HEK293 (cell line): ENCODE measurements at regions not wholly inside any gene's neighbourhood (a gene's known extent, or its start where the extent isn't known, plus 50 kb on each side); places are given as distances from the start of the nearest gene placed in this dataset.

Experiments used
- CTCF ChIA-PET: fragments of 350-600 bp; formaldehyde crosslinking; extraction: SDS; loops from one replicate; lab custom pipeline; 2021; ENCODE audit warnings: antibody characterized with exemption; lab: Yijun Ruan, JAX
- POLR2A ChIA-PET: fragments of 300-600 bp; formaldehyde crosslinking; extraction: SDS; loops from one replicate; lab custom pipeline; 2020; ENCODE audit warnings: antibody characterized with exemption, inconsistent platforms; lab: Yijun Ruan, JAX
- H3K27ac ChIP-seq: fragments of 200-500 bp; sonication (Bioruptor generic); 2 replicates; pipeline ENCODE4 v1.5.1; 2014; ENCODE audit warnings: low read depth, low read length, control low read depth, inconsistent platforms; ENCODE audit errors: extremely low read depth
- H3K36me3 ChIP-seq, 2 experiments: fragments of 200-500 bp in 1 of 2; sonication (Bioruptor generic) in 1 of 2; 1 replicate in 1 of 2; 2 replicates in 1 of 2; pipeline ENCODE4 v1.5.1; 2014 to 2017; ENCODE audit warnings: inconsistent platforms in 2 of 2, low read length in 2 of 2; ENCODE audit not compliant: control insufficient read depth in 2 of 2, insufficient read depth in 1 of 2
- H3K4me1 ChIP-seq: fragments of 200-500 bp; sonication (Bioruptor generic); 2 replicates; pipeline ENCODE4 v1.5.1; 2014; ENCODE audit warnings: mild to moderate bottlenecking, low read length, inconsistent platforms; ENCODE audit not compliant: control insufficient read depth, insufficient read depth
- H3K4me3 ChIP-seq: 2 replicates; pipeline ENCODE4 v1.5.1; 2011; ENCODE audit warnings: low read depth, mild to moderate bottlenecking, control low read depth, low read length, moderate library complexity
- H3K9me3 ChIP-seq: fragments of 200-500 bp; sonication (Bioruptor generic); 2 replicates; pipeline ENCODE4 v1.5.1; 2014; ENCODE audit warnings: low read depth, low read length, inconsistent platforms; ENCODE audit not compliant: control insufficient read depth, insufficient read depth
- IKZF3 ChIP-seq: fragments of 450-650 bp; IDR thresholded peaks from 2 replicates; pipeline ENCODE4 v1.5.0; 2018; ENCODE audit warnings: missing biosample characterization, mild to moderate bottlenecking, missing genetic modification characterization, moderate library complexity
- OVOL3 ChIP-seq: fragments of 450-650 bp; formaldehyde crosslinking; IDR thresholded peaks from 2 replicates; pipeline ENCODE4 v1.5.1; 2016; ENCODE audit warnings: missing biosample characterization, missing genetic modification characterization
- PRDM1 ChIP-seq: fragments of 450-650 bp; formaldehyde crosslinking; IDR thresholded peaks from 2 replicates; pipeline ENCODE4; 2016; ENCODE audit warnings: missing biosample characterization, missing genetic modification characterization
- REPIN1 ChIP-seq: fragments of 450-650 bp; formaldehyde crosslinking; IDR thresholded peaks from 2 replicates; pipeline ENCODE4 v1.5.1; 2017; ENCODE audit warnings: missing biosample characterization, missing genetic modification characterization, low read depth
- ZBTB1 ChIP-seq: fragments of 450-650 bp; formaldehyde crosslinking; IDR thresholded peaks from 2 replicates; pipeline ENCODE4 v1.5.1; 2016; ENCODE audit warnings: missing biosample characterization, missing genetic modification characterization
- ZBTB20 ChIP-seq: fragments of 450-650 bp; formaldehyde crosslinking; IDR thresholded peaks from 2 replicates; pipeline ENCODE4 v1.5.1; 2016; ENCODE audit warnings: missing biosample characterization, missing genetic modification characterization
- ZBTB8A ChIP-seq: fragments of 450-650 bp; formaldehyde crosslinking; IDR thresholded peaks from 2 replicates; pipeline ENCODE4 v1.5.1; 2016; ENCODE audit warnings: missing biosample characterization, missing genetic modification characterization
- ZNF114 ChIP-seq: fragments of 450-650 bp; formaldehyde crosslinking; IDR thresholded peaks from 2 replicates; pipeline ENCODE4 v1.5.0; 2017; ENCODE audit warnings: missing biosample characterization, missing genetic modification characterization
- ZNF133 ChIP-seq: fragments of 450-650 bp; formaldehyde crosslinking; IDR thresholded peaks from 2 replicates; pipeline ENCODE4 v1.5.1; 2016; ENCODE audit warnings: missing biosample characterization, missing genetic modification characterization
- ZNF311 ChIP-seq: fragments of 450-650 bp; formaldehyde crosslinking; IDR thresholded peaks from 2 replicates; pipeline ENCODE4 v1.5.1; 2017; ENCODE audit warnings: missing biosample characterization, missing genetic modification characterization, borderline replicate concordance
- ZNF324 ChIP-seq: fragments of 450-650 bp; formaldehyde crosslinking; IDR thresholded peaks from 2 replicates; pipeline ENCODE4 v1.5.1; 2016; ENCODE audit warnings: missing biosample characterization, missing genetic modification characterization
- ZNF391 ChIP-seq: fragments of 450-650 bp; formaldehyde crosslinking; IDR thresholded peaks from 2 replicates; pipeline ENCODE4 v1.5.1; 2016; ENCODE audit warnings: low read depth, missing biosample characterization, missing genetic modification characterization, borderline replicate concordance
- ZNF610 ChIP-seq: fragments of 450-650 bp; formaldehyde crosslinking; IDR thresholded peaks from 2 replicates; pipeline ENCODE4 v1.5.1; 2016; ENCODE audit warnings: missing biosample characterization, missing genetic modification characterization, borderline replicate concordance
- ZNF660 ChIP-seq: fragments of 450-650 bp; IDR thresholded peaks from 2 replicates; pipeline ENCODE4 v1.5.1; 2018; ENCODE audit warnings: missing biosample characterization, mild to moderate bottlenecking, missing genetic modification characterization
- ZNF76 ChIP-seq: fragments of 450-650 bp; formaldehyde crosslinking; IDR thresholded peaks from 2 replicates; pipeline ENCODE4; 2016; ENCODE audit warnings: low read depth, missing biosample characterization, missing genetic modification characterization, borderline replicate concordance
- ZSCAN4 ChIP-seq: fragments of 450-650 bp; formaldehyde crosslinking; IDR thresholded peaks from 2 replicates; pipeline ENCODE4 v1.5.1; 2017; ENCODE audit warnings: missing biosample characterization, missing genetic modification characterization
- TF ChIP-seq, protein P1 (sequence below): fragments of 450-650 bp; formaldehyde crosslinking; IDR thresholded peaks from 2 replicates; pipeline ENCODE4 v1.5.1; 2016; ENCODE audit warnings: missing biosample characterization, missing genetic modification characterization
- TF ChIP-seq, protein P2 (sequence below): fragments of 450-650 bp; formaldehyde crosslinking; conservative IDR thresholded peaks from 2 replicates; pipeline ENCODE4 v1.5.1; 2016; ENCODE audit warnings: low read depth, missing biosample characterization, missing genetic modification characterization
- TF ChIP-seq, protein P3 (sequence below): fragments of 450-650 bp; formaldehyde crosslinking; IDR thresholded peaks from 2 replicates; pipeline ENCODE4 v1.5.1; 2016; ENCODE audit warnings: missing biosample characterization, missing genetic modification characterization

GRCh38 chr11:122310766-122311165, 194.8 kb upstream of the BLID start:
- POLR2A ChIA-PET: no interaction called here
- no peak overlapping the region for H3K4me3 ChIP-seq
- no peaks in the 10 kb centered on the region; the same call in 1 of the 2 replicates for H3K4me1 ChIP-seq
- CTCF ChIA-PET: no interaction called here
- H3K36me3 ChIP-seq: no peaks in the 10 kb centered on the region
- H3K9me3 ChIP-seq: no peaks in the 10 kb centered on the region
- no peak overlapping the region for H3K27ac ChIP-seq
- TF ChIP-seq ZBTB20 (tag by site-specific recombination) (no peak), ZBTB1 (tag by site-specific recombination) (no peak), ZNF311 (tag by site-specific recombination) (no peak), ZNF660 (tag by site-specific recombination) (no peak), REPIN1 (no peak), OVOL3 (tag by site-specific recombination) (no peak), ZNF391 (tag by site-specific recombination) (no peak), ZBTB8A (tag by site-specific recombination) (no peak)
- TF ChIP-seq, protein P1, sequence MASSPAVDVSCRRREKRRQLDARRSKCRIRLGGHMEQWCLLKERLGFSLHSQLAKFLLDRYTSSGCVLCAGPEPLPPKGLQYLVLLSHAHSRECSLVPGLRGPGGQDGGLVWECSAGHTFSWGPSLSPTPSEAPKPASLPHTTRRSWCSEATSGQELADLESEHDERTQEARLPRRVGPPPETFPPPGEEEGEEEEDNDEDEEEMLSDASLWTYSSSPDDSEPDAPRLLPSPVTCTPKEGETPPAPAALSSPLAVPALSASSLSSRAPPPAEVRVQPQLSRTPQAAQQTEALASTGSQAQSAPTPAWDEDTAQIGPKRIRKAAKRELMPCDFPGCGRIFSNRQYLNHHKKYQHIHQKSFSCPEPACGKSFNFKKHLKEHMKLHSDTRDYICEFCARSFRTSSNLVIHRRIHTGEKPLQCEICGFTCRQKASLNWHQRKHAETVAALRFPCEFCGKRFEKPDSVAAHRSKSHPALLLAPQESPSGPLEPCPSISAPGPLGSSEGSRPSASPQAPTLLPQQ (tag by site-specific recombination): no peak

DNA sequence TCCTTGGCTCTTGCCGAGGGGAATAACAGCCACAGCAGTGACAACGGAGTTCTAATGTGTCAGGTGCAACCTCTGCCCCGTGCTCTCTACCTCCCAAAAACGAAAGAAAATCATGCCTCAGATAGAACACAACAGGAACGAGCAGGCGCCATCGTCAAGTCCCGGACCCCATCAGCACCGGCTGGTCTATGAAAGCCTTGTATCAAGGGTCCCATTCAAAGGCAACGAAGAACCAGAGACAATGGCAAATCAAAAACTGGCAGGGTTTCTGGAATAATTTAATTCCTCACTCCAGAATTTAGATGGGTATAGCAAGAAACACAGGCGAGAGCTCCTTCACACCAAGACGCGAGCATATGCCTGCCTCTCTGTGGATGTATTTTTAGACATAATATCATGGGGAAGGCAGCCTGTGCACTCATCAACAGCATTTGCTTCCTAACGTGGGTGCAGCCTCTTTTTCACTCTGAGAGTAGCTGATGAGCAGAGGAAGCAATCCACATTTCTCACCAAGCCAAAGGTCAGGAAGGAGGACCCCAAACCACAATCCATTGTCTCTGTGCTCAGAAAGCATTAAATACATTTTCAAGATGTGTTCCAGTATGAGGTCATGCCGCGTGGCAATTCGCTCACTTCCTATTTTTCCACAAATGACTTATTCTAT, 193.4 kb upstream of the BLID start:
- no peak for TF ChIP-seq ZNF660 (tag by site-specific recombination)
- no peak for TF ChIP-seq ZNF610 (tag by site-specific recombination)
- TF ChIP-seq ZNF324 (tag by site-specific recombination): no peak
- TF ChIP-seq, protein P2, sequence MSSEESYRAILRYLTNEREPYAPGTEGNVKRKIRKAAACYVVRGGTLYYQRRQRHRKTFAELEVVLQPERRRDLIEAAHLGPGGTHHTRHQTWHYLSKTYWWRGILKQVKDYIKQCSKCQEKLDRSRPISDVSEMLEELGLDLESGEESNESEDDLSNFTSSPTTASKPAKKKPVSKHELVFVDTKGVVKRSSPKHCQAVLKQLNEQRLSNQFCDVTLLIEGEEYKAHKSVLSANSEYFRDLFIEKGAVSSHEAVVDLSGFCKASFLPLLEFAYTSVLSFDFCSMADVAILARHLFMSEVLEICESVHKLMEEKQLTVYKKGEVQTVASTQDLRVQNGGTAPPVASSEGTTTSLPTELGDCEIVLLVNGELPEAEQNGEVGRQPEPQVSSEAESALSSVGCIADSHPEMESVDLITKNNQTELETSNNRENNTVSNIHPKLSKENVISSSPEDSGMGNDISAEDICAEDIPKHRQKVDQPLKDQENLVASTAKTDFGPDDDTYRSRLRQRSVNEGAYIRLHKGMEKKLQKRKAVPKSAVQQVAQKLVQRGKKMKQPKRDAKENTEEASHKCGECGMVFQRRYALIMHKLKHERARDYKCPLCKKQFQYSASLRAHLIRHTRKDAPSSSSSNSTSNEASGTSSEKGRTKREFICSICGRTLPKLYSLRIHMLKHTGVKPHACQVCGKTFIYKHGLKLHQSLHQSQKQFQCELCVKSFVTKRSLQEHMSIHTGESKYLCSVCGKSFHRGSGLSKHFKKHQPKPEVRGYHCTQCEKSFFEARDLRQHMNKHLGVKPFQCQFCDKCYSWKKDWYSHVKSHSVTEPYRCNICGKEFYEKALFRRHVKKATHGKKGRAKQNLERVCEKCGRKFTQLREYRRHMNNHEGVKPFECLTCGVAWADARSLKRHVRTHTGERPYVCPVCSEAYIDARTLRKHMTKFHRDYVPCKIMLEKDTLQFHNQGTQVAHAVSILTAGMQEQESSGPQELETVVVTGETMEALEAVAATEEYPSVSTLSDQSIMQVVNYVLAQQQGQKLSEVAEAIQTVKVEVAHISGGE (tag by site-specific recombination): no peak
- TF ChIP-seq, all 188 proteins: peak for 0
- Histone ChIP-seq H3K36me3 (no peaks in the 10 kb centered on the region), H3K4me3 (no peak overlapping the region), H3K27ac (no peak overlapping the region), H3K9me3 (no peaks in the 10 kb centered on the region), H3K4me1 (no peaks in the 10 kb centered on the region; the same call in 1 of the 2 replicates)
- POLR2A ChIA-PET: no interaction called here
- CTCF ChIA-PET: interaction anchor here (0.6 kb wide), 1 partner anchor 71 kb away, joined by 3 read pairs; no protein-coding TSS in a partner anchor

GRCh38 chr11:122308226-122308625, 192.2 kb upstream of the BLID start:
- ChIA-PET POLR2A (no interaction called here), CTCF (no interaction called here)
- H3K36me3 ChIP-seq: no peaks in the 10 kb centered on the region
- H3K4me1 ChIP-seq: no peaks in the 10 kb centered on the region
- H3K9me3 ChIP-seq: no peaks in the 10 kb centered on the region
- no peak overlapping the region for H3K27ac ChIP-seq
- H3K4me3 ChIP-seq: no peak overlapping the region
- TF ChIP-seq ZNF133 (tag by site-specific recombination) (no peak), ZNF114 (tag by site-specific recombination) (no peak), ZSCAN4 (tag by site-specific recombination) (no peak), IKZF3 (tag by site-specific recombination) (no peak), PRDM1 (tag by site-specific recombination) (no peak), ZNF76 (tag by site-specific recombination) (no peak)
- TF ChIP-seq, protein P3, sequence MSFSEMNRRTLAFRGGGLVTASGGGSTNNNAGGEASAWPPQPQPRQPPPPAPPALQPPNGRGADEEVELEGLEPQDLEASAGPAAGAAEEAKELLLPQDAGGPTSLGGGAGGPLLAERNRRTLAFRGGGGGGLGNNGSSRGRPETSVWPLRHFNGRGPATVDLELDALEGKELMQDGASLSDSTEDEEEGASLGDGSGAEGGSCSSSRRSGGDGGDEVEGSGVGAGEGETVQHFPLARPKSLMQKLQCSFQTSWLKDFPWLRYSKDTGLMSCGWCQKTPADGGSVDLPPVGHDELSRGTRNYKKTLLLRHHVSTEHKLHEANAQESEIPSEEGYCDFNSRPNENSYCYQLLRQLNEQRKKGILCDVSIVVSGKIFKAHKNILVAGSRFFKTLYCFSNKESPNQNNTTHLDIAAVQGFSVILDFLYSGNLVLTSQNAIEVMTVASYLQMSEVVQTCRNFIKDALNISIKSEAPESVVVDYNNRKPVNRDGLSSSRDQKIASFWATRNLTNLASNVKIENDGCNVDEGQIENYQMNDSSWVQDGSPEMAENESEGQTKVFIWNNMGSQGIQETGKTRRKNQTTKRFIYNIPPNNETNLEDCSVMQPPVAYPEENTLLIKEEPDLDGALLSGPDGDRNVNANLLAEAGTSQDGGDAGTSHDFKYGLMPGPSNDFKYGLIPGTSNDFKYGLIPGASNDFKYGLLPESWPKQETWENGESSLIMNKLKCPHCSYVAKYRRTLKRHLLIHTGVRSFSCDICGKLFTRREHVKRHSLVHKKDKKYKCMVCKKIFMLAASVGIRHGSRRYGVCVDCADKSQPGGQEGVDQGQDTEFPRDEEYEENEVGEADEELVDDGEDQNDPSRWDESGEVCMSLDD: no peak
